Loucy (cell line): ENCODE measurements at regions not wholly inside any gene's neighbourhood (a gene's known extent, or its start where the extent isn't known, plus 50 kb on each side); places are given as distances from the start of the nearest gene placed in this dataset.

Source experiments
- EZH2phosphoT487 ChIP-seq: fragments of 200-600 bp; IDR thresholded peaks from 2 replicates; pipeline ENCODE4 v1.6.1; 2018; ENCODE audit warnings: antibody characterized with exemption, mild to moderate bottlenecking, moderate library complexity, borderline replicate concordance
- TF ChIP-seq, protein P1 (sequence below): fragments of 200-600 bp; sonication (generic); conservative IDR thresholded peaks from 2 replicates; pipeline ENCODE4 v1.5.1; 2014; ENCODE audit warnings: mild to moderate bottlenecking, antibody characterized with exemption, low read length

- TF ChIP-seq, protein P1, sequence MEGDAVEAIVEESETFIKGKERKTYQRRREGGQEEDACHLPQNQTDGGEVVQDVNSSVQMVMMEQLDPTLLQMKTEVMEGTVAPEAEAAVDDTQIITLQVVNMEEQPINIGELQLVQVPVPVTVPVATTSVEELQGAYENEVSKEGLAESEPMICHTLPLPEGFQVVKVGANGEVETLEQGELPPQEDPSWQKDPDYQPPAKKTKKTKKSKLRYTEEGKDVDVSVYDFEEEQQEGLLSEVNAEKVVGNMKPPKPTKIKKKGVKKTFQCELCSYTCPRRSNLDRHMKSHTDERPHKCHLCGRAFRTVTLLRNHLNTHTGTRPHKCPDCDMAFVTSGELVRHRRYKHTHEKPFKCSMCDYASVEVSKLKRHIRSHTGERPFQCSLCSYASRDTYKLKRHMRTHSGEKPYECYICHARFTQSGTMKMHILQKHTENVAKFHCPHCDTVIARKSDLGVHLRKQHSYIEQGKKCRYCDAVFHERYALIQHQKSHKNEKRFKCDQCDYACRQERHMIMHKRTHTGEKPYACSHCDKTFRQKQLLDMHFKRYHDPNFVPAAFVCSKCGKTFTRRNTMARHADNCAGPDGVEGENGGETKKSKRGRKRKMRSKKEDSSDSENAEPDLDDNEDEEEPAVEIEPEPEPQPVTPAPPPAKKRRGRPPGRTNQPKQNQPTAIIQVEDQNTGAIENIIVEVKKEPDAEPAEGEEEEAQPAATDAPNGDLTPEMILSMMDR, result no peak
- no peak for TF ChIP-seq EZH2phosphoT487
Measured at GRCh38 chrX:40434443-40434842, 146.3 kb upstream of the ATP6AP2 start.
